ENCODE measurements at regions not wholly inside any gene's neighbourhood (a gene's known extent, or its start where the extent isn't known, plus 50 kb on each side); places are given as distances from the start of the nearest gene placed in this dataset.

DNA sequence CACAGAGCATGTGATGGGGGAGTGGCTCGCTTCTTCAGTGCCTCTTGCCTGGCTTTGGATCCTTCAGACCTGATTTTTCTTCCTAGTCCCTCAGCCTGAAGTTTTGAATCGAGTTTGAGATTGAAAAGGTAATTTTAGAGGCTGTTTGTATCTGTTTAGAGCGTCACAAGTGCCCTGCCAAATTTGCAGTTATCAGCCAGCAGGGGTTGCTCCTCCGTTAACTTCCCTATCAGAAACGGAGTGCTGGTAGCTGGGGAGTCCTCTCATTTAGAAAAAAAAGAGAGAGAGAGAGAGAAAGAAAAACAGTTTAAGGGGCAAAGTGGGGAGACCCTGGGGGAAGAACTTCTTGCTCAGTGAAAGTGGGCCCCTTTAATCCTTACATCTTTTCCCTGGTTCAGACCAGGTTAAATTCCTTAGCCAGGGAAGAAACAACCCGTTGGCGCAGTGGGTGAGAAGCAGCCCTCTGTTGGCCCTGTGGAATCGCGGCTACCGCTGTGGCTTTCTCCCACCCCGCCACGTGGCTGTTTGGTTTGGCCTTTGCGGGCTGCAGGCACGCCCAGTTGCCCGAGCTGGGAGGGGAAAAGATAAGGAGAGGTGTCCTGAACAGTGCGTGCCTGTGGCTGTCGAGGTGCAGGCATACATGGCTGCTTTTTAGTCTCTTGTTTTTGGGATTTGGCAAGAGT is 576.7 kb upstream of the ACO1 start (continued):
- TF ChIP-seq TCF12 (IDR thresholded peaks at IDR 0.05; ENCODE audit: low read depth, low read length) (no peak), NANOG (IDR thresholded peaks at IDR 0.05; ENCODE audit: insufficient read depth, low read depth, low read length, poor library complexity, severe bottlenecking) (no peak), SIRT6 (IDR thresholded peaks at IDR 0.05; ENCODE audit: low read length) (no peak), KDM1A (IDR thresholded peaks at IDR 0.05; ENCODE audit: borderline replicate concordance, low read length) (no peak), PHF8 (conservative IDR thresholded peaks at IDR 0.05; ENCODE audit: low read depth, low read length) (no peak), RAD21 (IDR thresholded peaks at IDR 0.05 in 1 of 2, conservative IDR thresholded peaks at IDR 0.05 in 1 of 2; ENCODE audit: low read depth in 2 of 2, low read length in 2 of 2) (peak; percentile 51 to 55), TAF7 (optimal IDR thresholded peaks at IDR 0.05; ENCODE audit: borderline replicate concordance, low read depth, low read length) (no peak), HDAC6 (IDR thresholded peaks at IDR 0.05; ENCODE audit: low read depth, low read length) (no peak)
- TF ChIP-seq, protein P1, sequence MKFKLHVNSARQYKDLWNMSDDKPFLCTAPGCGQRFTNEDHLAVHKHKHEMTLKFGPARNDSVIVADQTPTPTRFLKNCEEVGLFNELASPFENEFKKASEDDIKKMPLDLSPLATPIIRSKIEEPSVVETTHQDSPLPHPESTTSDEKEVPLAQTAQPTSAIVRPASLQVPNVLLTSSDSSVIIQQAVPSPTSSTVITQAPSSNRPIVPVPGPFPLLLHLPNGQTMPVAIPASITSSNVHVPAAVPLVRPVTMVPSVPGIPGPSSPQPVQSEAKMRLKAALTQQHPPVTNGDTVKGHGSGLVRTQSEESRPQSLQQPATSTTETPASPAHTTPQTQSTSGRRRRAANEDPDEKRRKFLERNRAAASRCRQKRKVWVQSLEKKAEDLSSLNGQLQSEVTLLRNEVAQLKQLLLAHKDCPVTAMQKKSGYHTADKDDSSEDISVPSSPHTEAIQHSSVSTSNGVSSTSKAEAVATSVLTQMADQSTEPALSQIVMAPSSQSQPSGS (IDR thresholded peaks at IDR 0.05; ENCODE audit: low read length): no peak
- TF ChIP-seq, protein P2, sequence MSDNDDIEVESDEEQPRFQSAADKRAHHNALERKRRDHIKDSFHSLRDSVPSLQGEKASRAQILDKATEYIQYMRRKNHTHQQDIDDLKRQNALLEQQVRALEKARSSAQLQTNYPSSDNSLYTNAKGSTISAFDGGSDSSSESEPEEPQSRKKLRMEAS (IDR thresholded peaks at IDR 0.05): peak; percentile 61; the same call in 1 of the 2 replicates
- TF ChIP-seq, protein P3, sequence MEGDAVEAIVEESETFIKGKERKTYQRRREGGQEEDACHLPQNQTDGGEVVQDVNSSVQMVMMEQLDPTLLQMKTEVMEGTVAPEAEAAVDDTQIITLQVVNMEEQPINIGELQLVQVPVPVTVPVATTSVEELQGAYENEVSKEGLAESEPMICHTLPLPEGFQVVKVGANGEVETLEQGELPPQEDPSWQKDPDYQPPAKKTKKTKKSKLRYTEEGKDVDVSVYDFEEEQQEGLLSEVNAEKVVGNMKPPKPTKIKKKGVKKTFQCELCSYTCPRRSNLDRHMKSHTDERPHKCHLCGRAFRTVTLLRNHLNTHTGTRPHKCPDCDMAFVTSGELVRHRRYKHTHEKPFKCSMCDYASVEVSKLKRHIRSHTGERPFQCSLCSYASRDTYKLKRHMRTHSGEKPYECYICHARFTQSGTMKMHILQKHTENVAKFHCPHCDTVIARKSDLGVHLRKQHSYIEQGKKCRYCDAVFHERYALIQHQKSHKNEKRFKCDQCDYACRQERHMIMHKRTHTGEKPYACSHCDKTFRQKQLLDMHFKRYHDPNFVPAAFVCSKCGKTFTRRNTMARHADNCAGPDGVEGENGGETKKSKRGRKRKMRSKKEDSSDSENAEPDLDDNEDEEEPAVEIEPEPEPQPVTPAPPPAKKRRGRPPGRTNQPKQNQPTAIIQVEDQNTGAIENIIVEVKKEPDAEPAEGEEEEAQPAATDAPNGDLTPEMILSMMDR (IDR thresholded peaks at IDR 0.05; ENCODE audit: control extremely low read depth in 1 of 3, insufficient read depth in 1 of 3, low read depth in 1 of 3, low read length in 3 of 3): peak; percentile 16 to 32 (median 30)
